ENCODE measurements at regions not wholly inside any gene's neighbourhood (a gene's known extent, or its start where the extent isn't known, plus 50 kb on each side); places are given as distances from the start of the nearest gene placed in this dataset.
"Not testable (repeated sequence)": the region's sequence is repeated elsewhere in the genome, so short reads cannot be mapped to it uniquely, and the experiment has no call there.

GRCh38 chr1:221256773-221257172 is 377.5 kb downstream of the HLX start:
- DNase-seq (ENCODE audit: low read depth) = no peak

GRCh38 chr1:221257548-221257947 is 378.3 kb downstream of the HLX start:
- not testable (repeated sequence) for DNase-seq (ENCODE audit: low read depth)

GRCh38 chr1:221262677-221263076 is 383.4 kb downstream of the HLX start:
- not testable (repeated sequence) for DNase-seq (ENCODE audit: low read depth)

GRCh38 chr1:221263831-221264767 is 384.9 kb downstream of the HLX start:
- peak; percentile 89 for DNase-seq (ENCODE audit: low read depth)

GRCh38 chr1:221264848-221265247 is 385.6 kb downstream of the HLX start:
- DNase-seq (ENCODE audit: low read depth) = no peak

- DNase-seq (ENCODE audit: low read depth) = peak; percentile 91
Measured at GRCh38 chr1:221268295-221268694, 389.1 kb downstream of the HLX start.

- no peak for DNase-seq (ENCODE audit: low read depth)
Measured at GRCh38 chr1:221271701-221272100, 392.5 kb downstream of the HLX start.

GRCh38 chr1:221272940-221273339 is 393.7 kb downstream of the HLX start:
- no peak for DNase-seq (ENCODE audit: low read depth)

- no peak for DNase-seq (ENCODE audit: low read depth)
Measured at GRCh38 chr1:221274373-221274772, 395.1 kb downstream of the HLX start.

GRCh38 chr1:221276896-221277409 is 397.7 kb downstream of the HLX start:
- peak; percentile 53 for DNase-seq (ENCODE audit: low read depth)

GRCh38 chr1:221279146-221279545 is 399.9 kb downstream of the HLX start:
- no peak for DNase-seq (ENCODE audit: low read depth)

- no peak for DNase-seq (ENCODE audit: low read depth)
Measured at GRCh38 chr1:221283532-221283931, 404.3 kb downstream of the HLX start.

GRCh38 chr1:221284028-221284427 is 404.8 kb downstream of the HLX start:
- peak; percentile 90 for DNase-seq (ENCODE audit: low read depth)

GRCh38 chr1:221284991-221285390 is 405.7 kb downstream of the HLX start:
- DNase-seq (ENCODE audit: low read depth) = not testable (repeated sequence)

- DNase-seq (ENCODE audit: low read depth) = not testable (repeated sequence)
Measured at GRCh38 chr1:221285458-221286210, 406.4 kb downstream of the HLX start.

GRCh38 chr1:221286399-221286798 is 407.2 kb downstream of the HLX start:
- no peak for DNase-seq (ENCODE audit: low read depth)

GRCh38 chr1:221289103-221289502 is 409.9 kb downstream of the HLX start:
- no peak for DNase-seq (ENCODE audit: low read depth)

GRCh38 chr1:221290669-221291068 is 411.4 kb downstream of the HLX start:
- no peak for DNase-seq (ENCODE audit: low read depth)

- no peak for DNase-seq (ENCODE audit: low read depth)
Measured at GRCh38 chr1:221291113-221291512, 411.9 kb downstream of the HLX start.

- no peak for DNase-seq (ENCODE audit: low read depth)
Measured at GRCh38 chr1:221292652-221293051, 413.4 kb downstream of the HLX start.

- no peak for DNase-seq (ENCODE audit: low read depth)
Measured at GRCh38 chr1:221294242-221294641, 415.0 kb downstream of the HLX start.

- DNase-seq (ENCODE audit: low read depth) = no peak
Measured at GRCh38 chr1:221302357-221302756, 423.1 kb downstream of the HLX start.

GRCh38 chr1:221302810-221303209 is 423.6 kb downstream of the HLX start:
- DNase-seq (ENCODE audit: low read depth) = no peak

Data from RPMI7951 (cell line).